Right hindlimb (tissue), 1 donor: ENCODE measurements at regions not wholly inside any gene's neighbourhood (a gene's known extent, or its start where the extent isn't known, plus 50 kb on each side); places are given as distances from the start of the nearest gene placed in this dataset.

Source experiments
- DNase-seq: peaks from one replicate; pipeline ENCODE4 v3.0.0-alpha.2; 2018

DNA sequence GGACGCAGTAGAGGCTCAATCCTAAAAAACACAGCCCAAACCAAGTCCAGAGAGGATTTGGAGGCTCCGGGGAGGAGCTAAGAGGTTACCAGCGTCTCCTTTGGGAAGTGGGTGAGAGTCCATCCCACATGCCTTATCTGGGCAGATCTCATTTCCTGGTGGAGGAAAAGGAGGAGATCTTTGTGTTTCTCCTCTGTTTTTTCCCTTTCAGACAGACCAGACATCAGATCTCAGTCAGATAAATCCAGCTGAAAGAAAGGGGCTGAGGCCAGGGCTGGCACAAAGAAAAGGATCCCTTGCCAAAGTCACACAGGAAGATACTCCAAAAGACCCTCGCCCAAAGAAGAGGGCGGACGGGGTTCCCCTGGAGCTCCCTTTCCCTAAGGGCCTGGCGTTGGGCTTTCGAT, 58.3 kb upstream of the COMTD1 start:
- no peak for DNase-seq

DNA sequence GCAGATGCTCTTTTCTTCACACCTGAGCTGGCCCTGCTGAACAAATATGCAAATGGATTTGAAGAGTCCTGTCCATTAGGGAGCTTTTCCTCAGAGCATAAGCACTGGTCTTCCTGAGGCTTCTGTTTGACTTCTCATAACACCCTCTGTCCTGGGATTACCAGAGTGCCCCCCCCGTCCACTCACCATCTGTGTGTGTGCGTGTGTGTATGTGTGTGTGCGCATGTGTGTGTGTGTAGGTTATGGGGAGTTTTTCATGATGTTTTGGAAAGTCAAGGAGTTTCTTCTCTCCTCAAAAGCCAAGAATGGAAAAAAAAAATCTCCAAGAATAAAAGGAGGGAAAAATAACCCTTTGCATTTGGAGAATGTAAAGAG, 57.7 kb upstream of the COMTD1 start:
- no peak for DNase-seq

DNA sequence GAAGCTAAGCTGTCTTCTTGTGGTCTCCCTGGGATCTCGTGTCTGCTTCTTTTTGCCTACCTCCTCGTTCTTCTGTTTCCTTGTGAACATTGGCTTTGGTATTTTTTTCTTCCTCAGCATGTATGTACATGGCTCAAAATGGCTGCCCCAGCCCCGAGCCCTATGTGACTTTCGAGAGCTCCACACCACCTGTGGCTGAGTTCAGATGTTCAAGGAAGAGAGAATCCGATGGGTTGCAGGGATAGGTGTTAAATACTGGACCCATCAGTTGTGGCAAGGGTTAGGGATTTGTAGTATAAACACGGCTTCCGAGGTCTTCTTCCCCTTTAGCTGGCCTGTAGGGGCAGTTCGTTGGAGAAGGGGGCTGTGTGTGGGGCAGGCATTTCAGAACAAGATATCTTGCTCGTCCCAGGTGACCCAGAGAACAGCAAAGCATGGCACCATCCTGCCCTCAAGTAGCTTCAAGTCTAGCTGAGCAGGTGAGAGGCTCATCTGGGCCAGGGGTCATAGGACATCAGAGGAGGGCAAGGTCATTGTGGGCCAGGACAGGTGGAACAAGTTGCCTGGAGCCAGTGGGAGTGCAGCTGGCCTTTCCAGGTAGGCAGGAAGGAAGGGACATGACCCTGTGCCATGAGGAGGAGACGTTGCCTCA, 57.2 kb upstream of the COMTD1 start:
- no peak for DNase-seq

DNA sequence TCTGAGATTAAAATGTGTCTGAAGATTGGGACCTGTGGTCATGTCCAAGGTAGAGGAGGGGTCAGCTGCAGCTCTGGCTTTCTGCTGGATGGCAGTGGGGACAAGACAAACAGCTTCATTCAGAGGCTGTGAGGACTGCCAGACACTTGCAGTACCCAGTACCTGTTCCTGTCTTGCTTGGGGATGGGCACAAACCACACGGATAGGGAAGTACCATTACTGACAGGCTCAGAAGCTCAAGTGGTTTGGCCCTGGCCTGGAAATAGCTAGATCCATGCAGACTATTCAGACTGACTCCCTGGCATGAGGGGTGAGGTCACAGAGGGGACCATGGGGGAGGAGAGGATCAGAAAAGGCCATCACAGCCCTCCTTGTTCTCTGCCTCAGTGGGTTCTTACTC, 56.0 kb upstream of the COMTD1 start:
- DNase-seq: no peak

DNA sequence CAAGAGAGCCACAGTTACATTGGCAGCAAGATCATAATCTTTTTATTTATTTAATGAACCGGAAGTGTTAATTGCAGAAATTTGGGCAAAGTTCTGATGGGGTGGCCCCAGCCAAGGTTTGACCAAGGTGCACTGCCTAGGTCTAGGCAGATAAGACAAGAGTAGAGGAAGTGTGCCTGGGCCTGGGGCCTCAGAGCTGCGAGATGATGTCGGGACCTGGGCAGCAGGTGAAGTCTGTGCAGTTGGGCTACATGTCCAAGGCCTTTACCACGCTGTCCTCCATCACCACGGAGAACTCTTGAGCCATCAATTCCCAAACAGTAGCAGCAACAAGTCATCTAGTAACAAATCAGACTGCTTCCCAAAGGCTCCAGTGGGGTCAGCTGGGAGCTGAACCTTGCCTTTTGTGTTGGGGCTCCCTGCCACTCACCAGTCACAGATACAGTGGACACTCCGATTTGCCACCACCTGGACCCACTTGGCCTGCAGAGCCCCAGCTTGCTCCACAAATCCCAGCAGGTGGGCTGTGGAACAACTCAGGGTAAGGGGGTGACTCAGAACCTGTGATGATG, 52.5 kb upstream of the COMTD1 start:
- no peak for DNase-seq

DNA sequence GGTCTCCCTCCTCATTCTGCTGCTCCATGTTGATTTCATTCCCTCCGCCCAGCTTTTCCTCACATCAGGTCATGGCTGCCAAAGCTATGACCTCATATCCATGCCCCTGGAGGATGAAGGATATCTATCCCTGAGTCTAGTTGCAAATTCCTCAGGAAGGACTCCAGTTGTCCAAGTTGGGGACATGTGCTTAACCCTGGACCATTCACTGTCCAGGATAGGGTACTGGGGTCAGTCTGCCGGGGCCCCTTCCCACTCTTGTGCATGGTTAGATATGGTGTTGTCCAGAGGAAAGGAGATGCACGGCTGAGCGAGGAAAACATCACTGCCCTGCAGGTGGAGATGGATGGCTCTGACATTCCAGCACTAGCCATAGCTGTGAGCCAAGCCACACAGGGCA, 51.9 kb upstream of the COMTD1 start:
- no peak for DNase-seq

DNA sequence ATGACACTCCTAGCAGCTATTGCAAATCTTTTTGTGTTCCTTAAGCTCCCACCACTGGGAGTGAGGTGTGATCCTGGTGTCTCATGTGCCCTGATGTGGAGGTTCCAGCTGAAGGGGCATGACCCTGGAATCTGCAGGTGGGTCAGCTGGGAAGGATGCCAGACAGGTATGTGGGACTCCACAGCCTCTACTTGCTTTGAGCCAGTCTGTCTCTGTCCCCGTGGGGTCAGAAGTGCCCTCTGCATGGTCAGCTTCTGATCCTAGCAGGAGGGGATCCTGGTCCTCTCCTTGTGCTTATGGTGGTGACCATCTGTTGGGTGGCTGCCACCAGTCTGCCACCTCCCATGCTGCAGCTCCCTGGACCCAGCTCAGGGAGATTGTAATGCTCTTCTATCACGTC, 51.1 kb upstream of the COMTD1 start:
- DNase-seq: no peak
